SK-MEL-5 (cell line): ENCODE measurements at regions not wholly inside any gene's neighbourhood (a gene's known extent, or its start where the extent isn't known, plus 50 kb on each side); places are given as distances from the start of the nearest gene placed in this dataset.
A peak's percentile ranks its signal among the peaks of the same experiment; 100 is the strongest.
"Not testable (repeated sequence)": the region's sequence is repeated elsewhere in the genome, so short reads cannot be mapped to it uniquely, and the experiment has no call there.

ENCODE experiments used
- DNase-seq: peaks from one replicate; pipeline ENCODE4 v3.0.0-alpha.2; 2016; ENCODE audit warnings: low read depth, low spot score
- in situ Hi-C: cut with HindIII; loops from 2 replicates; pipeline ENCODE4 v1.10.0; 2016; ENCODE audit warnings: low sequenced_read_pairs, high pct_unique_total_duplicates, low pct_unique_long_range_greater_than_20kb

DNA sequence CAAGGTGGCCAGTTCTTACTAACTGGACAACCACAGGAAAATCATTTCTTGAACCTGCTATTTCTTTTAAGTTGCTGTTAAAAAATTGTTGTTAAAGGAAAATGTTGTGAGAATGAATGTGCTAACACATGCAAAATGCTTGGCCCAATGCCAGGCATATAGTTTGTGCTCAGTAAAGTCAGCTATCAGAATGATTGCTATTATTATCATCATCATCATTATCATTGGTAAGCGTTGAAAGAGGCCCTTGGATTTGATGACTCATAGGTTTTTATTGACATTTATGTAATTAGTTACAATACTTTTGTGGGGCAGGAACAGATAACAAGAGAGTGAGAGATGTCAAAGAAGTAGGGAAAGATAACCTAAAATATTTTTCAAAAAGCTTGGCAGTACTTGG, 394.2 kb upstream of the ZEB2 start:
- in situ Hi-C loops = no loop called here

DNA sequence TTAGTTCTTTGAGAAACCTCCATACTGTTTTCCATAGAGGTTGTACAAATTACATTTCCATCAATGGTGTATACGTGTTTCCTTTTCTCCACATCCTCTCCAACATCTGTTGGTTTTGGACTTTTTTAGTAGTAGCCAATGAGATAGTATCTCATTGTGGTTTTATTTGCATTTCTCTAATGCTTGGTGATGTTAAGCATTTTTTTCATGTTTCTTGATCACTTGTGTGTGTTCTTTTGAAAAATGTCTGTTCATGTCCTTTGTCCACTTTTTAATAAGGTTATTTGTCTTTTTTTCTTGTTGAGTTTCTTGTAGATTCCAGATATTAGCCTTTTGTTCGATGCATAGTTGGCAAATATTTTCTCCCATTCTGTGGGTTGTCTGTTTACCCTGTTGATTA, 392.3 kb upstream of the ZEB2 start:
- in situ Hi-C loops = no loop called here
- DNase-seq = no peak

More for the DNA sequence above, 394.2 kb upstream of the ZEB2 start:
- no peak for DNase-seq

GRCh38 chr2:144905956-144906355, 386.0 kb upstream of the ZEB2 start:
- no peak for DNase-seq
- in situ Hi-C loops = no loop called here

- no peak for DNase-seq
- in situ Hi-C loops = no loop called here
These were observed 384.7 kb upstream of the ZEB2 start for GRCh38 chr2:144904612-144905011.

DNA sequence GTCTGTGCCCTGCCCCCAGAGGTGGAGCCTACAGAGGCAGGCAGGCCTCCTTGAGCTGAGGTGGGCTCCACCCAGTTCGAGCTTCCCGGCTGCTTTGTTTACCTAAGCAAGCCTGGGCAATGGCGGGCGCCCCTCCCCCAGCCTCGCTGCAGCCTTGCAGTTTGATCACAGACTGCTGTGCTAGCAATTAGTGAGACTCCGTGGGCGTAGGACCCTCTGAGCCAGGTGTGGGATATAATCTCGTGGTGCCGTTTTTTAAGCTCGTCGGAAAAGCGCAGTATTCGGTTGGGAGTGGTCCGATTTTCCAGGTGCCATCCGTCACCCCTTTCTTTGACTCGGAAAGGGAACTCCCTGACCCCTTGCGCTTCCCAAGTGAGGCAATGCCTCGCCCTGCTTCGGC, 383.1 kb upstream of the ZEB2 start:
- in situ Hi-C loops, DNase-seq: not testable (repeated sequence)

DNA sequence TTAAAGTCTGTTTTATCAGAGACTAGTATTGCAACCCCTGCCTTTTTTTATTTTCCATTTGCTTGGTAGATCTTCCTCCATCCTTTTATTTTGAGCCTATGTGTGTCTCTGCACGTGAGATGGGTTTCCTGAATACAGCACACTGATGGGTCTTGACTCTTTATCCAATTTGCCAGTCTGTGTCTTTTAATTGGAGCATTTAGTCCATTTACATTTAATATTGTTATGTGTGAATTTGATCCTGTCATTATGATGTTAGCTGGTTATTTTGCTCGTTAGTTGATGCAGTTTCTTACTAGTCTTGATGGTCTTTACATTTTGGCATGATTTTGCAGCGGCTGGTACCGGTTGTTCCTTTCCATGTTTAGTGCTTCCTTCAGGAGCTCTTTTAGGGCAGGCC, 381.5 kb upstream of the ZEB2 start:
- DNase-seq, in situ Hi-C loops: not testable (repeated sequence)

GRCh38 chr2:144896341-144896740, 376.4 kb upstream of the ZEB2 start:
- no peak for DNase-seq
- in situ Hi-C loops = no loop called here

- in situ Hi-C loops = no loop called here
- no peak for DNase-seq
These were observed 375.0 kb upstream of the ZEB2 start for GRCh38 chr2:144894612-144895599.

- in situ Hi-C loops = no loop called here
- no peak for DNase-seq
These were observed 373.5 kb upstream of the ZEB2 start for GRCh38 chr2:144893464-144893863.

DNA sequence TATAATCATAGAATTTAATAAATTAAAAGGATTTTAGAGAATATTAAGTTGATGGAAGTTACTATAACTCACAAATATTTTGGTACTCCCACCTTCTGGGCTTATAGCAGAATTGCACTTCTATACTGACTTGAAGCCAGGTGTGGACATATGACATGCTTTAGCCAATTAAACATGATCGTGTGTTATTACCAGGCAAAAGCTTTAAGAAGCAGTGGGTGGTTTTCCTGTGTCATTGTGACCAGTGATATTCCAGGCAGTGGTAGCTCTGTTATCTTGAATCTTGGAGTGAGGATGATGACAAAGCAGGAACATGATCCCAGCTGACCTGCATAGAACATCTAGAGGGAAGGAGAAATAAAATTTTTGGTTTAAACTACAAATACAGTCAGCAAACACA, 370.9 kb upstream of the ZEB2 start:
- DNase-seq = peak; percentile 66
- in situ Hi-C loops = no loop called here

DNA sequence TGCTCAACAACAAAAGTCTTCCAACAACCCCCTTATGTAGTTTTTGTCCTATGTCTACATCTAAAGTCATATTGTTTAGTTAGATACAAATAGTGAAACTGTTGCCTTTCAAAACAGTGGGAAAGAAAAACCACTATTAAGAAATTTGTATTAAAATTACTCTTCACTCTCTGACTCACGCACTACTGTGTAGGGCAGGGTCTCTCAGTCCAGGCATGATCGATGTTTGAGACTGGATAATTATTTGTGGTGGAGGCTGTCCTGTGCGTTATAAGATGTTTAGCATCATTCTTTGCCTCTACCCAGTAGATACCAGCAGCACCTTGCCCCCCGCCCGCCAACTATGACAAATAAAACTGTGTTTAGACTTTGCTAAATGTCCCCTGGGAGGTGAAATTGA, 369.4 kb upstream of the ZEB2 start:
- DNase-seq = no peak
- in situ Hi-C loops = no loop called here

DNA sequence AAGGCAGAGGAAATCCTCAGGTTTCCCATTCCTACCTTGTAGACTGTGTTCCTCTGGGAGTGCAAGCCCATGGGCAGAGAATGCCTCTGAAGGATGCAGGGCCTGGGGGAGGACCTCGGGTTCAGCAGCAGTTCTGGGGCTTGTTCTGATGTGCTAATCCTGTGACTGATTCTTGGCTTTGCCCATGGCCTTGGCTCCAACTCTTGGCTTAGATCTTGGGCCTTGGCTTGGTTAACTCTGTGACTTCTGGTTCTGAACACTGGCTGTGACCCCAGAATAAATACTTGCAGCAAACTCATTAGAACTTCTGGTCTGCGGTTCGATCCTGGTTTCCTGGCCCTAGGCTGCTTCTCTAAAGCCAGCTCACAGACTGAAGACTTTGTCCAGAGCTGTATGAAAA, 366.9 kb upstream of the ZEB2 start:
- in situ Hi-C loops = no loop called here

GRCh38 chr2:144877893-144878292, 358.0 kb upstream of the ZEB2 start:
- DNase-seq = no peak

More for the DNA sequence above, 366.9 kb upstream of the ZEB2 start:
- no peak for DNase-seq

GRCh38 chr2:144876013-144876412, 356.1 kb upstream of the ZEB2 start:
- in situ Hi-C loops = no loop called here
- DNase-seq = no peak

More at GRCh38 chr2:144877893-144878292, 358.0 kb upstream of the ZEB2 start:
- in situ Hi-C loops = no loop called here

DNA sequence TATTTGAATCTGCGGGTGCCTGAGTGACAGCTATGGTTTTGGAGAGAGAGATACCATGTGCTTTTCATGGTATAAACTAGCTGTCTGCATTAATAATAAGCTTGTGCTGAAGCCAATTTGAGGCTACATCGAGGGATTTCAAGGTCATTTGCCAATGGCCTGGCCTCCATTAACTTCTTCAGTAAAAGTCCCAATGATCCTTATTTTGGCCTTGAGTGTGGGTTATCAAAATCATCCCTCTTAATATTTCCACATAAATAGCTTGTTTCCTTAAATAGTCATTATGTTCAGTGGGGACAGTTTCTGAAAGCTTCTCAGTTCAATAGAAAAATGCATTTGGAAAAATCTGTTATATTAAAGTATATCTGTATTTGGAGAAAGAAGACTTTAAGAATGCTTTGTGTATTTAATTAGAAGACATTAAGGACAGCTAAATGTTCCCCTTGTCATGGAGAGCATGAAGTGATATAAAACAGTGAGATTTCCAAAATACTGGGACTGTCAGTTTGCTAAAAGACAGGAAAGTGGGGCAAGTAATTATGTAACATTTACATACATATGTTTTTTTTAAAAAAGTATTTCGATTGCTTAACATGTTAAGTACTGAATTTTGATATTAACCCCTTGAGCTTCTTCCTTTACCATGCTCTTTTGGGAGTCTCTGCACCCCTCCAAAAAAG, 355.5 kb upstream of the ZEB2 start:
- in situ Hi-C loops = no loop called here
- DNase-seq = no peak

DNA sequence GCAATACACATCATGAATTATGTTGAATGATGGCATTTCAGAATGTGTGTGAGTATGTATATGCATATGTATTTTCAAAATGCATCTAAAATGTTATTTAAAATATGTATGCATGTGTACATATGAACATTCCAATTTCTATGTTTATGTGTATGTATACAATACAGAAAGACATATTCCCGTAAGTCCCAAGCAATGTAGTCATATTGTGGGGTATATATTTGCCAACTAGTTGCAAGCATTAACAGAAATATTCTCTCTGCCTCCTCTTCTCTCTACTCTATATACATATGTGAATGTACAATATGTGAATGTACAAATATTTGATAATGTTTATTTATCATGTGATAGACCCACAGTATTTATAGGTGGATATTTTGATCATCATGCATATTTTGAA, 345.8 kb upstream of the ZEB2 start:
- DNase-seq = no peak
- in situ Hi-C loops = no loop called here

- in situ Hi-C loops = no loop called here
- DNase-seq = no peak
These were observed 339.8 kb upstream of the ZEB2 start for GRCh38 chr2:144859716-144860115.

- in situ Hi-C loops = no loop called here
- DNase-seq = no peak
These were observed 338.3 kb upstream of the ZEB2 start for GRCh38 chr2:144858211-144858610.

GRCh38 chr2:144854596-144854995, 334.7 kb upstream of the ZEB2 start:
- in situ Hi-C loops = no loop called here
- no peak for DNase-seq
